ENCODE measurements at regions not wholly inside any gene's neighbourhood (a gene's known extent, or its start where the extent isn't known, plus 50 kb on each side); places are given as distances from the start of the nearest gene placed in this dataset.

GRCh38 chr1:239826211-239826610 is 265.5 kb upstream of the FMN2 start:
- no peak for DNase-seq (ENCODE audit: low read depth)

- DNase-seq (ENCODE audit: low read depth): no peak
These were observed 264.9 kb upstream of the FMN2 start for GRCh38 chr1:239826736-239827135.

GRCh38 chr1:239829535-239829934 is 262.1 kb upstream of the FMN2 start:
- DNase-seq (ENCODE audit: low read depth): no peak

GRCh38 chr1:239831577-239832355 is 259.9 kb upstream of the FMN2 start:
- DNase-seq (ENCODE audit: low read depth): no peak

GRCh38 chr1:239833723-239834122 is 258.0 kb upstream of the FMN2 start:
- DNase-seq (ENCODE audit: low read depth): no peak

- no peak for DNase-seq (ENCODE audit: low read depth)
These were observed 255.7 kb upstream of the FMN2 start for GRCh38 chr1:239835946-239836440.

- no peak for DNase-seq (ENCODE audit: low read depth)
These were observed 251.3 kb upstream of the FMN2 start for GRCh38 chr1:239840336-239840735.

- DNase-seq (ENCODE audit: low read depth): no peak
These were observed 250.9 kb upstream of the FMN2 start for GRCh38 chr1:239840790-239841189.

GRCh38 chr1:239841631-239842030 is 250.1 kb upstream of the FMN2 start:
- DNase-seq (ENCODE audit: low read depth): no peak

GRCh38 chr1:239843541-239843940 is 248.1 kb upstream of the FMN2 start:
- DNase-seq (ENCODE audit: low read depth): no peak

GRCh38 chr1:239844833-239845232 is 246.8 kb upstream of the FMN2 start:
- no peak for DNase-seq (ENCODE audit: low read depth)

- DNase-seq (ENCODE audit: low read depth): no peak
These were observed 236.8 kb upstream of the FMN2 start for GRCh38 chr1:239854922-239855321.

- no peak for DNase-seq (ENCODE audit: low read depth)
These were observed 235.6 kb upstream of the FMN2 start for GRCh38 chr1:239856067-239856466.

- no peak for DNase-seq (ENCODE audit: low read depth)
These were observed 234.8 kb upstream of the FMN2 start for GRCh38 chr1:239856924-239857323.

GRCh38 chr1:239858057-239858456 is 233.6 kb upstream of the FMN2 start:
- no peak for DNase-seq (ENCODE audit: low read depth)

- DNase-seq (ENCODE audit: low read depth): no peak
These were observed 233.2 kb upstream of the FMN2 start for GRCh38 chr1:239858529-239858928.

GRCh38 chr1:239861985-239862384 is 229.7 kb upstream of the FMN2 start:
- DNase-seq (ENCODE audit: low read depth): no peak

- DNase-seq (ENCODE audit: low read depth): no peak
These were observed 223.4 kb upstream of the FMN2 start for GRCh38 chr1:239868058-239868832.

GRCh38 chr1:239870194-239870593 is 221.5 kb upstream of the FMN2 start:
- DNase-seq (ENCODE audit: low read depth): no peak

- DNase-seq (ENCODE audit: low read depth): no peak
These were observed 219.1 kb upstream of the FMN2 start for GRCh38 chr1:239872626-239873025.

- no peak for DNase-seq (ENCODE audit: low read depth)
These were observed 216.9 kb upstream of the FMN2 start for GRCh38 chr1:239874831-239875230.

GRCh38 chr1:239879321-239880170 is 212.1 kb upstream of the FMN2 start:
- no peak for DNase-seq (ENCODE audit: low read depth)
